COR-L47 (cell line): ENCODE measurements at regions not wholly inside any gene's neighbourhood (a gene's known extent, or its start where the extent isn't known, plus 50 kb on each side); places are given as distances from the start of the nearest gene placed in this dataset.
"Not testable (repeated sequence)": the region's sequence is repeated elsewhere in the genome, so short reads cannot be mapped to it uniquely, and the experiment has no call there.

Experiments used
- DNase-seq: peaks from one replicate; lab custom pipeline; 2025; lab: John Stamatoyannopoulos, UW

GRCh38 chr15:24150542-24150941 lies 463.4 kb upstream of the NDN start:
- DNase-seq = no peak

DNA sequence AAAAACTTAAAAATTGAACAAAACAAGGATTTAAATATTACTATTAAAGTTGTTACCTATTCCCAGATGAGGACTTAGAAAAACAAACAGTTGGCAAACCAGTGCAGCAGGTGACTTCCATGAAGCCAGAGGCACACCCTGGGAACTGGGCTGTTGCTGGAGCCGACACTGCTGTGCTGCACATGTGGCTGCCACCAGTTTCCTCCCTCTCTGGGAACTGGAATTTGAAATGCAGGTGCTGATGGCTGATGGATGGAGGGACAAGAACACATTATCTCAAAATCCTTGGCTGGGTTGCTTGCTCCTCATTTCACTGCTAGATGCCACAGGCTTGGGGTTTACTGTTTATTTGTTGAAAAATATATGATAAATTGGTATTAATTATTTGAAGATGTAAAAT lies 471.2 kb upstream of the NDN start:
- not testable (repeated sequence) for DNase-seq

DNA sequence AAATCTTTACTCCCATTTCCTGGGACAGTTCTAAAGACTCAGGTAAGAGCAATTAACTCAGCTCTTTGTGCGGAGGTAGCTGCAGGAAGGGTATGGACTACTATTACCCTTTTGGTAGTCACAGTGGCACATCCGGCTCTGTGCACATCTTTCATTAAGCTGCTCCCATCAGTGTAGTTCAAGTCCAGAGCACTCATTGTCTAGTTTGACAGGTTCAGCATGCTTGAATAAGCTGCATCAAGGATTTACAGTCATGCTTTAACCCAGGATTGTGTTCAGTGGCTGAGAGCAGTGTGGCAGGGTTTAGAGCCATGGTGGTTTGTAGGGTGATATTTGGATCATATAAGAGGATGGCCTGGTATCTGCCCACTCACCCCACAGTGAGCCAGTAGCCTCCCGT lies 478.4 kb upstream of the NDN start:
- not testable (repeated sequence) for DNase-seq

- not testable (repeated sequence) for DNase-seq
These were observed 473.3 kb upstream of the NPAP1 start for GRCh38 chr15:24202297-24202696.

DNA sequence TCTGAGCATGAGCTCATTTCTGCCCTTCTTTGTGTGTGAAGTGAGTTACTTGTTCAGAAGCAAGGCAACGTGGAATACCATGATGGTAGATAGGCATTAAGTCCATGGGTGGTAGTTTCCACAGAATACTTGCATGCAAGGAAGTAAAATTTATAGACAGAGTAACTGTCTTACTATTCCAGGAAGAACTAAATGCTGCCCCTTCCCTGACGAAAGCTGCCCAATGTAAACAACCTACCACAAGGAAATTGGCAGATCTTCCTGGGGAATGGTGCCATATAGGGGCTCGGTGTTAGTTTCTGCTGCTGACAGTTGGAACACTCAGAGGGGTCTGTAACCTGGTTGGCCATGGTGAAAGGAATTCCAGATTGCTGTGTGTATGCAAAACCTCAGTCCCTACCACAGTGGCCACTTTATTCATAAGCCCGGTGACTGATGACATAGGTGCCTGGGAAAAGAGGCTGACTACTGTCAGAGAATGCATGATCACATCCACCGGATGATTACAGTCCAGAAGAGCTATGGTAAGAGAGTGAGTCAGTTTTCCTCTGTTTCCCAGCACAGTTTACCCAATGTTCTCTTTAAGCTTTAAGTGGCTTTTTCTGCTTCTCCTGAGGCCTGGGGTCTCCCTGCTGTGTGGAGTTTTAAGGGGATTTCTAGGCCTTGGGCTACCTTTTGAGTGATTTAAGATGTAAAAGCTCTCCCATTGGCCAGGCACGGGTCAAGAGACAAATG lies 463.7 kb upstream of the NPAP1 start:
- DNase-seq = not testable (repeated sequence)

DNA sequence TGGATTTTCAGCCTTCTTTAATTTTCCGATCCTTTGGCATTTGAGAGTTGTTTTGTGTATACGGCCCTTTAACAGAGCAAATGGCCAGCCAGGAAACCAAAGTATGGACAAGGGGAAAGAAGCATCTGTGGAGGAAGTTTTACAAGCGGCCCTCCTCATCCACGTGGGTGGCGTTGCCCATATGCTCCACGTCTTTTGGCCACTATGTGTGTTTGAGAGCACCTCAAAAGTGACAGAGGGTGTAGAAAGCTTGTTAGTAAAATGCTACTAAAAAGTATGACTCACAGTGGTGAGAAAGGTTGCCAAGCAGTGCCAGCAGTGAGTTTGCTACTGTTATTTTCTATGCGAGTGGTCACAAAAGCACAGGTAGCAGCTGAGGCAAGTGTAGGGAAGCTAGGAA lies 451.8 kb upstream of the NPAP1 start:
- DNase-seq = no peak

- DNase-seq = no peak
These were observed 451.4 kb upstream of the NPAP1 start for GRCh38 chr15:24224161-24224560.

DNA sequence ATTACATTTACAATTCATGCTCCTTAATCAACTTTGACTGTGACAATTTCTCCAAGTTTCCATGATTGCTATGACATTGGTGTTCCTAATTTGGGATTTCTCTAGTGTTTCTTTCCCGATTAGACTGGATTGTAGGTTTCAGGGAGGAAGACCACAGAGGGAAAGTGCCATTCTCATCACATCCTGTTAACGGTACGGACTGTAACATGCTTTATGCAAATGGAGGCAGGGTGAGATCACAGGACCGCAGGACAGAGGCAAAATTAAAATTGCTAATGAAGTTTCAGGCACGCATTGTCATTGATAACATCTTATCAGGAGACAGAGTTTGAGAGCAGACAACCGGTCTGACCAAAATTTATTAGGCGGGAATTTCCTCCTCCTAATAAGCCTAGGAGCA lies 446.7 kb upstream of the NPAP1 start:
- DNase-seq = not testable (repeated sequence)

DNA sequence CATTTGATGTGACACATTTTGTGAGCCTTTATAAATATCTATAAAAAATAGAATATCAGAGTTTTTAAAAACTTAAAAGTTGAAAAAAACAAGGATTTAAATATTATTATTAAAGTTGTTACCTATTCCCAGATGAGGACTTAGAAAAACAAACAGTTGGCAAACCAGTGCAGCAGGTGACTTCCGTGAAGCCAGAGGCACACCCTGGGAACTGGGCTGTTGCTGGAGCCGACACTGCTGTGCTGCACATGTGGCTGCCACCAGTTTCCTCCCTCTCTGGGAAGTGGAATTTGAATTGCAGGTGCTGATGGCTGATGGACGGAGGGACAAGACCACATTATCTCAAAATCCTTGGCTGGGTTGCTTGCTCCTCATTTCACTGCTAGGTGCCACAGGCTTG lies 442.4 kb upstream of the NPAP1 start:
- not testable (repeated sequence) for DNase-seq

DNA sequence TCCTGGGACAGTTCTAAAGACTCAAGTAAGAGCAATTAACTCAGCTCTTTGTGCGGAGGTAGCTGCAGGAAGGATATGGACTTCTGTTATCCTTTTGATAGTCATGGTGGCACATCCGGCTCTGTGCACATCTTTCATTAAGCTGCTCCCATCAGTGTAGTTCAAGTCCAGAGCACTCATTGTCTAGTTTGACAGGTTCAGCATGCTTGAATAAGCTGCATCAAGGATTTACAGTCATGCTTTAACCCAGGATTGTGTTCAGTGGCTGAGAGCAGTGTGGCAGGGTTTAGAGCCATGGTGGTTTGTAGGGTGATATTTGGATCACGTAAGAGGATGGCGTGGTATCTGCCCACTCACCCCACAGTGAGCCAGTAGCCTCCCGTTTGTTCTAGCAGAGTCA lies 435.0 kb upstream of the NPAP1 start:
- not testable (repeated sequence) for DNase-seq

DNA sequence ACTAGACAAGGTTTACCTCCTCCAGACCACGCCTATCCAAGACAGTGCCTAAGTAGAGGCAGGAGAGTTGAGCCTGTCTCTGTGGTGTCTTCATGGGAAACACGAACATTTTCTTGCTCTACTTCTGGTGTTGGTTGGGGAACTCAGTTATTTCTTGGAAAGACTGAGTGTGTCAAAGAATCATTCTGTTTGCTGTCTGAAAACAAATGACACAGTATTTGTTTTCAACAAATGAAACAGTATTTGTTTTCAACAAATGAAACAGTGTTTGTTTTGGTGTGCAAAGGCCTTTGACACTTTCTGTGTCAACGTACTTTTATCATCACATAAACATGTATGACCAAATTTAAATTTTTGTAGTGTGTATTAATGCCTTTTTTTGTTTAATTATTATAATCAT lies 416.5 kb upstream of the NPAP1 start:
- DNase-seq = not testable (repeated sequence)

DNA sequence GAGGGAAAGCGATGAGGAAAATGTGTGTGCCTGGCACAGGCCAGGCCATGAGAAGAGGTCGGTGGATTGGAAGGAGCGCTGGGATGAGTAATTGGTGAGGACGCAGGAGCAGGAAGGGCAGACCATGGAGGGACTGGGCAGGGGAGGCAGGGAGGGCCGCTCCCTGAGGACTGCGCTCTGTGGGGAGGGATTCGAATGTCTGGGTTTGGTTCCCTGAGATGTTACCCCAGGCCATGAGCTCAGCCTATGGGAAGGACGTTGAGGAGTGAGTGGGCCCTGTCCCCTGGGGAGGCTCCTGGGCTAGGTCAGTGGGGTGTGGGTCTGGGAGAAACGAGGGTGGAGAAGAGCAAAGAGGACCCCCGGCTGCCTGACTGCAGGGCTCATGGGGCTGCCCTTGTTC lies 415.2 kb upstream of the NPAP1 start:
- not testable (repeated sequence) for DNase-seq

- not testable (repeated sequence) for DNase-seq
These were observed 414.7 kb upstream of the NPAP1 start for GRCh38 chr15:24260854-24261253.

- not testable (repeated sequence) for DNase-seq
These were observed 406.9 kb upstream of the NPAP1 start for GRCh38 chr15:24268536-24269165.

DNA sequence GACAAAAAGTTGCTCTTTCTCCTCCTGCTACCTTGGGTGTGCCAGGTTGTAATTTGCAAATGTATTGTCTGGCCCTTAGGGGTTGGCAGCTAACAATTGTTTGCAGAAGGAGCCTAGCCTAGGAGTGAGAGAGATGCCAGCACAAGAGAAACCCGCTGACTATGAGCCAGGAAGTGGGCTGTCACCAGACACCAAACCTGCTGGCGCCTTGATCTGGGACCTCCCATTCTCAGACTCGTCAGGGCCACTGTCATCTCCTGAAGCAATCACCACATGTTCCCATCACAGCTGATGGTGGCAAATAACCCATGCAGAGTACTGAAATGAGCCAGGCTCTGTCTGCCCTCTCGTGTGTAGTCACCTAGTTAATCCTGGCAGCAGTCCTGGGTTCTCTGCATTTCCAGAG lies 406.4 kb upstream of the NPAP1 start:
- DNase-seq = no peak

- no peak for DNase-seq
These were observed 405.7 kb upstream of the NPAP1 start for GRCh38 chr15:24269923-24270322.

- DNase-seq = not testable (repeated sequence)
These were observed 403.9 kb upstream of the NPAP1 start for GRCh38 chr15:24271496-24272244.

- DNase-seq = no peak
These were observed 382.7 kb upstream of the NPAP1 start for GRCh38 chr15:24292837-24293236.

- DNase-seq = not testable (repeated sequence)
These were observed 374.7 kb upstream of the NPAP1 start for GRCh38 chr15:24300804-24301368.

GRCh38 chr15:24301999-24302398 lies 373.6 kb upstream of the NPAP1 start:
- DNase-seq = not testable (repeated sequence)

GRCh38 chr15:24304747-24305146 lies 370.8 kb upstream of the NPAP1 start:
- not testable (repeated sequence) for DNase-seq

- DNase-seq = not testable (repeated sequence)
These were observed 369.9 kb upstream of the NPAP1 start for GRCh38 chr15:24305643-24306042.

DNA sequence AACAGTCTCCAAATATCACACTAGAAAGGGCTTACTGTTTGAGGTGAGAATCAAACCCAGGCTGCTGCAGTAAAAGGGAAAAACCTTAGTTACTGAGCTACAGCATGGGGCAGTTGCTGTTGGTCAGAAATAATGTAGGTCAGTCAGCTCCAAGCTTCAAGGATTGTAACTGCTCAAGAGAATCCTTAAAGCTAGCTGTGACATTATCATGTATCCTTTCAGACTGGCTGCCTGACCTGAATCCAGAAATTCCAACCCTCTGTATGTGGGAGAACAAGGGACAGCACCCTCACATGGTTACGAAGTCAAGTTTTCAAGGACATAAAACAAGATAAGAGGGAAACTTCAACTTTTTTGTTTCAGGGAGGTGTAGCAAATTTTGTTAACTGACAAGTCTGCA lies 365.9 kb upstream of the NPAP1 start:
- DNase-seq = not testable (repeated sequence)
